Hepatocyte (in vitro differentiated cells): ENCODE measurements at regions not wholly inside any gene's neighbourhood (a gene's known extent, or its start where the extent isn't known, plus 50 kb on each side); places are given as distances from the start of the nearest gene placed in this dataset.
A peak's percentile ranks its signal among the peaks of the same experiment; 100 is the strongest.
"Not testable (repeated sequence)": the region's sequence is repeated elsewhere in the genome, so short reads cannot be mapped to it uniquely, and the experiment has no call there.

ENCODE experiments used
- DNase-seq: peaks from one replicate; pipeline ENCODE4 v3.0.0-alpha.2; 2016; ENCODE audit warnings: low spot score
- H2AFZ ChIP-seq: fragments of 200-600 bp; sonication (generic); 2 replicates; pipeline ENCODE4 v1.6.0; 2016; ENCODE audit warnings: antibody characterized with exemption, mild to moderate bottlenecking
- H3K27ac ChIP-seq: fragments of 200-600 bp; sonication (generic); 2 replicates; pipeline ENCODE4 v1.5.1; 2016; ENCODE audit warnings: mild to moderate bottlenecking
- H3K27me3 ChIP-seq: fragments of 200-600 bp; sonication (generic); 2 replicates; pipeline ENCODE4 v1.6.1; 2016
- H3K36me3 ChIP-seq: fragments of 200-600 bp; sonication (generic); replicated peaks from 2 replicates; pipeline ENCODE4 v1.5.1; 2016; ENCODE audit warnings: low read depth; ENCODE audit not compliant: insufficient read depth
- H3K4me1 ChIP-seq: fragments of 200-600 bp; sonication (generic); 2 replicates; pipeline ENCODE4 v1.5.1; 2016; ENCODE audit warnings: mild to moderate bottlenecking, moderate library complexity; ENCODE audit not compliant: insufficient read depth
- H3K4me2 ChIP-seq: fragments of 200-600 bp; sonication (generic); 2 replicates; pipeline ENCODE4 v1.6.0; 2016
- H3K4me3 ChIP-seq: fragments of 200-600 bp; sonication (generic); 2 replicates; pipeline ENCODE4 v1.5.1; 2016; ENCODE audit warnings: mild to moderate bottlenecking
- H3K79me2 ChIP-seq: fragments of 200-600 bp; sonication (generic); 2 replicates; pipeline ENCODE4 v1.6.0; 2017; ENCODE audit warnings: mild to moderate bottlenecking
- H3K9me2 ChIP-seq: fragments of 200-600 bp; sonication (generic); replicated peaks from 2 replicates; pipeline ENCODE4 v1.6.0; 2017; ENCODE audit warnings: mild to moderate bottlenecking; ENCODE audit not compliant: insufficient read depth
- H3K9me3 ChIP-seq: fragments of 200-600 bp; sonication (generic); 2 replicates; pipeline ENCODE4 v1.5.1; 2016; ENCODE audit warnings: low read depth, mild to moderate bottlenecking
- H4K20me1 ChIP-seq: fragments of 200-600 bp; sonication (generic); 2 replicates; pipeline ENCODE4 v1.6.0; 2016; ENCODE audit warnings: mild to moderate bottlenecking; ENCODE audit not compliant: insufficient read depth, poor library complexity, severe bottlenecking
- EZH2 ChIP-seq: fragments of 200-600 bp; sonication (generic); IDR thresholded peaks from 2 replicates; pipeline ENCODE4 v1.6.1; 2016; ENCODE audit warnings: antibody characterized with exemption, mild to moderate bottlenecking, borderline replicate concordance
- EZH2phosphoT487 ChIP-seq: fragments of 200-600 bp; sonication (generic); IDR thresholded peaks from one replicate; pipeline ENCODE4 v1.6.1; 2018; ENCODE audit warnings: antibody characterized with exemption, mild to moderate bottlenecking, low read depth, moderate library complexity; ENCODE audit not compliant: unreplicated experiment, severe bottlenecking
- WGBS: methylation state at CpG from one replicate; pipeline ENCODE4 v1.1.6; 2016; ENCODE audit warnings: low lambda C conversion rate; ENCODE audit errors: missing lambda C conversion rate; 5-methylcytosine and 5-hydroxymethylcytosine counted together
- TF ChIP-seq, protein P1 (sequence below): fragments of 200-600 bp; sonication (generic); IDR thresholded peaks from 2 replicates; pipeline ENCODE4 v1.5.1; 2016; ENCODE audit warnings: antibody characterized with exemption, mild to moderate bottlenecking; ENCODE audit not compliant: poor library complexity

DNA sequence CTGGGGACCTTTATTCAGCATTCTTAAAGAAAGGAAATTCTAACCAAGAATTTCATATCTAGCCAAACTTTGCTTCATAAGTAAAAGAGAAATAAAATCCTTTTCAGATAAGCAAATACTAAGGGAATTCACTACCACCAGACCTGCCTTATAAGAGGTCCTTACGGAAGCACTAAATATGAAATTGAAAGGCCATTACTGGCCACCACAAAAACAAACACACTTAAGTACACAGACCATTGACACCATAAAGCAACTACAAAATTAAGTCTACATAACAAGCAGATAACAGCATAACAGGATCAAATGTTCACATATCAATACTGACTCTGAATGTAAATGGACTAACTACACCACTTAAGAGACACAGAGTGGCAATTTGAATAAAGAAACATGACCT lies 361.4 kb upstream of the POU5F2 start:
- Histone ChIP-seq H2AFZ (no peak overlapping the region), H3K4me2 (no peak overlapping the region), H3K27ac (no peak overlapping the region), H4K20me1 (no peaks in the 10 kb centered on the region), H3K9me2 (no peaks in the 10 kb centered on the region), H3K4me1 (no peaks in the 10 kb centered on the region), H3K27me3 (no peaks in the 10 kb centered on the region), H3K36me3 (no peaks in the 10 kb centered on the region), H3K4me3 (no peak overlapping the region), H3K79me2 (peaks cover 56% of the 10 kb centered on the region), H3K9me3 (no peaks in the 10 kb centered on the region)
- WGBS = 67% methylated on average over 1 of the region's 1 CpG
- DNase-seq = no peak
- no peak for TF ChIP-seq EZH2phosphoT487
- TF ChIP-seq, protein P1, sequence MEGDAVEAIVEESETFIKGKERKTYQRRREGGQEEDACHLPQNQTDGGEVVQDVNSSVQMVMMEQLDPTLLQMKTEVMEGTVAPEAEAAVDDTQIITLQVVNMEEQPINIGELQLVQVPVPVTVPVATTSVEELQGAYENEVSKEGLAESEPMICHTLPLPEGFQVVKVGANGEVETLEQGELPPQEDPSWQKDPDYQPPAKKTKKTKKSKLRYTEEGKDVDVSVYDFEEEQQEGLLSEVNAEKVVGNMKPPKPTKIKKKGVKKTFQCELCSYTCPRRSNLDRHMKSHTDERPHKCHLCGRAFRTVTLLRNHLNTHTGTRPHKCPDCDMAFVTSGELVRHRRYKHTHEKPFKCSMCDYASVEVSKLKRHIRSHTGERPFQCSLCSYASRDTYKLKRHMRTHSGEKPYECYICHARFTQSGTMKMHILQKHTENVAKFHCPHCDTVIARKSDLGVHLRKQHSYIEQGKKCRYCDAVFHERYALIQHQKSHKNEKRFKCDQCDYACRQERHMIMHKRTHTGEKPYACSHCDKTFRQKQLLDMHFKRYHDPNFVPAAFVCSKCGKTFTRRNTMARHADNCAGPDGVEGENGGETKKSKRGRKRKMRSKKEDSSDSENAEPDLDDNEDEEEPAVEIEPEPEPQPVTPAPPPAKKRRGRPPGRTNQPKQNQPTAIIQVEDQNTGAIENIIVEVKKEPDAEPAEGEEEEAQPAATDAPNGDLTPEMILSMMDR = no peak

DNA sequence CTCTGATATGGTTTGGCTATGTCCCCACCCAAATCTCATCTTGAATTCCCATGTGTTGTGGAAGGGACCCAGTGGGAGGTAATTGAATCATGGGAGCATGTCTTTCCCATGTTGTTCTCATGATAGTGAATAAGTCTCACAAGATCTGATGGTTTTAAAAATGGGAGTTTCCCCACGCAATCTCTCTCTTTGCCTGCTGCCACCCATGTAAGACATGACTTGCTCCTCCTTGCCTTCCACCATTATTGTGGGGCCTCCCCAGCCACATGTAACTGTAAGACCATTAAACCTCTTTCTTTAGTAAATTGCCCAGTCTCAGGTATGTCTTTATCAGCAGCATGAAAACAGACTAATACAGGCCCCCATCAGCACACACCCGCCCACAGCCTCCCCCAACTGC lies 356.0 kb upstream of the POU5F2 start:
- not testable (repeated sequence) for DNase-seq, H3K4me2 ChIP-seq, H3K36me3 ChIP-seq, H4K20me1 ChIP-seq, H3K4me1 ChIP-seq, H2AFZ ChIP-seq, H3K4me3 ChIP-seq, H3K9me3 ChIP-seq, H3K27me3 ChIP-seq, H3K27ac ChIP-seq, H3K9me2 ChIP-seq
- 100% methylated on average over 2 of the region's 2 CpGs for WGBS
- H3K79me2 ChIP-seq = peaks cover 53% of the 10 kb centered on the region

DNA sequence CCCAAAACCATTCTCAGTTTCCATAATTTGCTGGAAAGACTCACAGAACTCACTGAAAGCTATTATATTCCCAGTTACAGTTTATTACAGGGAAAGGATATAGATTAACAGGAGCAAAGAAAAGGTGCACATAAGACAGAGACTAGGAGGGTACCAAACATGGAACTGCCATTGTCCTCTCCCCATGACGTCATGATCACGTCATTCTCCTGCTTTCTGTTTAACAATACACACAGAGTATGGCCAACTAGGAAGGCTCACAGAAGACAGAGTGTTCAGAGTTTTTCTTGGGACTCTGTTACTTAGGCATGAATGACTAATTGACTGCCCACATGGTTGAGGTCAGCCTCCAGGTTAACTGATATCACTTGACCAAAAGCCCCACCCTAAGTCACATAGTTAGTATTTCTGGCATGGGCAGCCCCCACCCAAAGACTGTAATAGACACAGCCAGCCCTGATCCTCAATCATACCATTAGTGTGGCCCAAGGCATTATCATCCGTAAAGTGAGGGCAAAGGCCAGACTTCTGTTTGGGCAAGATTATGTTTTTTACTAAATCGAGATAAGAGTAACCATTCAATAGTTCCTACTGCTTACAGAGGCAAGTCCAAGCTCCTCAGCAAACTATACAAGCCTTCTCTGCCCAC lies 353.5 kb upstream of the POU5F2 start:
- H3K27ac ChIP-seq = peak overlapping the region; percentile 66

DNA sequence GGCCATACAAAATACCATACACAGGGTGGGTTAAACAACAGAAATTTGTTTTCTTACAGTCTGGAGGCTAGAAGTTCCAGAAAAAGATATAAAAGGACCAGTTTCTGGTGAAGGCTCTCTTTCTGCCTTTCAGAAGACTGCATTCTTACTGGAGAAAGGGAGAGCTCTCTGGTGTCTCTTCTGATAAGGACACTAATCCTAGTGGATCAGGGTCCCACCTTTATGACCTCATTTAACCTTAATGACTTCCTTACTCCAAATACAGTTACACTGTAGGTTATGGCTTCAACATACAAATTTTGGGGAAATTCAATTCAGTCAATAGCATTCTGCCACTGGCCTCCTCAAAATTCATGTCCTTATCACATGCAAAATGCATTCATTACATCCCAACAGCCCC lies 351.9 kb upstream of the POU5F2 start:
- Histone ChIP-seq H3K79me2 (peaks cover 25% of the 10 kb centered on the region), H3K36me3 (no peaks in the 10 kb centered on the region), H3K9me2 (no peaks in the 10 kb centered on the region), H4K20me1 (no peaks in the 10 kb centered on the region), H3K27me3 (no peaks in the 10 kb centered on the region), H3K4me3 (no peak overlapping the region), H3K27ac (no peak overlapping the region), H3K4me1 (no peaks in the 10 kb centered on the region), H3K9me3 (no peaks in the 10 kb centered on the region), H3K4me2 (no peak overlapping the region), H2AFZ (no peak overlapping the region)
- TF ChIP-seq EZH2 = no peak
- TF ChIP-seq, protein P1 = no peak
- TF ChIP-seq EZH2phosphoT487 = no peak
- no peak for DNase-seq

More for the DNA sequence above, 353.5 kb upstream of the POU5F2 start:
- Histone ChIP-seq H3K4me1 (no peaks in the 10 kb centered on the region), H2AFZ (no peak overlapping the region), H3K79me2 (peaks cover 39% of the 10 kb centered on the region), H3K9me3 (no peaks in the 10 kb centered on the region), H4K20me1 (no peaks in the 10 kb centered on the region), H3K4me2 (peak overlapping the region; percentile 33), H3K4me3 (no peak overlapping the region), H3K9me2 (no peaks in the 10 kb centered on the region), H3K36me3 (no peaks in the 10 kb centered on the region), H3K27me3 (no peaks in the 10 kb centered on the region)
- peak; percentile 43 for DNase-seq
- WGBS = 53% methylated on average over 4 of the region's 4 CpGs
- TF ChIP-seq EZH2phosphoT487 = no peak
- TF ChIP-seq EZH2 = no peak
- TF ChIP-seq, protein P1 = no peak
